ENCODE measurements at regions not wholly inside any gene's neighbourhood (a gene's known extent, or its start where the extent isn't known, plus 50 kb on each side); places are given as distances from the start of the nearest gene placed in this dataset.
"Not testable (repeated sequence)": the region's sequence is repeated elsewhere in the genome, so short reads cannot be mapped to it uniquely, and the experiment has no call there.

GRCh38 chr9:90741036-90741435, 60.6 kb upstream of the SYK start:
- no peak for DNase-seq (ENCODE audit: extremely low read depth in 1 of 11, low read depth in 9 of 11, low spot score in 4 of 11)

DNA sequence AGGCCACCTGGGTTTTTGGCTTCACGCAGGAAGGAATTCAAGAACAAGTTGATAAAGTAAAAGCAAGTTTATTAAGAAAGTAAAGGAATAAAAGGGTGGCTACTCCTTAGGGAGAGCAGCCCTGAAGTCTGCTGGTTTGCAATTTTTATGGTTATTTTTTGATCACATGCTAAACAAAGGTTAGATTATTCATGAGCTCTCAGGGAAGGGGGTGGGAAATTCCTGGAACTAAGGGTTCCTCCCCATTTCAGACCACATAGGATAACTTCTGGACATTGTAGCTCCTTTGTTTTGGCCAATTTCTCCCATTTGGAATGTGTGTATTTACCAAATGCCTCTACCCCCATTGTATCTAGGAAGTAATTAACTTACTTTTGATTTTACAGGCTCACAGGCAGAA, 63.9 kb upstream of the SYK start:
- DNase-seq (ENCODE audit: extremely low read depth in 1 of 11, low read depth in 9 of 11, low spot score in 4 of 11) = no peak

- no peak for DNase-seq (ENCODE audit: extremely low read depth in 1 of 11, low read depth in 9 of 11, low spot score in 4 of 11)
These were observed 65.7 kb upstream of the SYK start for GRCh38 chr9:90735952-90736351.

- no peak for DNase-seq (ENCODE audit: extremely low read depth in 1 of 11, low read depth in 9 of 11, low spot score in 4 of 11)
These were observed 67.0 kb upstream of the SYK start for GRCh38 chr9:90734631-90735030.

- DNase-seq (ENCODE audit: extremely low read depth in 1 of 11, low read depth in 9 of 11, low spot score in 4 of 11) = no peak
These were observed 72.3 kb upstream of the SYK start for GRCh38 chr9:90729351-90729750.

GRCh38 chr9:90727488-90727887, 74.1 kb upstream of the SYK start:
- no peak for DNase-seq (ENCODE audit: extremely low read depth in 1 of 11, low read depth in 9 of 11, low spot score in 4 of 11)

DNA sequence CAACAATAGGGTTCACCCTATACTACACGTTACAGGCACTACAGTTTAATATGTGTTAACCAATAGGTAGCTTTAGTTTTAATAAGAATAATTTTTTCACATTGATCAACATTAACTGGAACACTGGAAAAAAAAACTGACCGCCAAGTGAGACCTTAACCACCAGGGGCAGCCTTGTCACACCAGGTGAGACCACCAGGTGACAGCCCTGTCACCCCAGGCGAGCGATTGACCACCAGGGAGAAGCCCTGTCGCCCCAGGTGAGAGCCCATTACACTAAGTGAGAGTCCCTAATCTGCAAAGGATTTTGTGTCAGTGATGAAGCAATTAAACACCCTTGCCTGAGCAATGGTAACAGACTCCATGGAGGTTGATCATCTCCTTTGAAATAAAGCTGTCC, 75.4 kb upstream of the SYK start:
- DNase-seq (ENCODE audit: extremely low read depth in 1 of 11, low read depth in 9 of 11, low spot score in 4 of 11) = no peak

- DNase-seq (ENCODE audit: extremely low read depth in 1 of 11, low read depth in 9 of 11, low spot score in 4 of 11) = no peak
These were observed 76.7 kb upstream of the SYK start for GRCh38 chr9:90724880-90725279.

- DNase-seq (ENCODE audit: extremely low read depth in 1 of 11, low read depth in 9 of 11, low spot score in 4 of 11) = no peak
These were observed 77.5 kb upstream of the SYK start for GRCh38 chr9:90724112-90724511.

- DNase-seq (ENCODE audit: extremely low read depth in 1 of 11, low read depth in 9 of 11, low spot score in 4 of 11) = peak in 9 of 11 donors; percentile 11 to 33 (median 27)
These were observed 79.4 kb upstream of the DIRAS2 start for GRCh38 chr9:90722071-90722470.

- no peak for DNase-seq (ENCODE audit: extremely low read depth in 1 of 11, low read depth in 9 of 11, low spot score in 4 of 11)
These were observed 78.1 kb upstream of the DIRAS2 start for GRCh38 chr9:90720621-90721265.

GRCh38 chr9:90706230-90706629, 63.6 kb upstream of the DIRAS2 start:
- DNase-seq (ENCODE audit: extremely low read depth in 1 of 11, low read depth in 9 of 11, low spot score in 4 of 11) = no peak

DNA sequence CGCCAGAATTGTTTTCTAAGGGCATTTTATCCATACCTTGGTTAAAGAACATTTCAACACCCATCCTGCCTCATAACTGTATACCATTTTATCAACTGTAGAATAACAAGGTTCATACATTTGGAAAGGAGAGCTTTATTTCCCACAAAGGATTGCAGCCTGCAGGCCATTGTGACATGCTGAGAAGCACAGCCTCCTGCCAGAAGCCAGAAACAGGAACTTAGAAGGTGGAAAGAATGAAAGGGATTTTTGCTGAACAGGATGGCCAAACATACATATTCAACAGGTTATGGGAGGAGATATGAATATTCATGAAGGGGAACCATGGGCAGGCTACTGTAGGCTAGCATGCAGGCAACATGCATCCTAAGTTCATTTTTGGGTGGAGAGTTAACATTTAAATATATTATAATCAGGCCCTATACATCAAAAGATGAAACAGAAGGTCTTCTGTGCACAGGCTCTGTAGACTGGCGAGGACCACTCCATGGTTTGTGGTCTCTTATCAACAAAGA, 59.9 kb upstream of the DIRAS2 start:
- no peak for DNase-seq (ENCODE audit: extremely low read depth in 1 of 11, low read depth in 9 of 11, low spot score in 4 of 11)

DNA sequence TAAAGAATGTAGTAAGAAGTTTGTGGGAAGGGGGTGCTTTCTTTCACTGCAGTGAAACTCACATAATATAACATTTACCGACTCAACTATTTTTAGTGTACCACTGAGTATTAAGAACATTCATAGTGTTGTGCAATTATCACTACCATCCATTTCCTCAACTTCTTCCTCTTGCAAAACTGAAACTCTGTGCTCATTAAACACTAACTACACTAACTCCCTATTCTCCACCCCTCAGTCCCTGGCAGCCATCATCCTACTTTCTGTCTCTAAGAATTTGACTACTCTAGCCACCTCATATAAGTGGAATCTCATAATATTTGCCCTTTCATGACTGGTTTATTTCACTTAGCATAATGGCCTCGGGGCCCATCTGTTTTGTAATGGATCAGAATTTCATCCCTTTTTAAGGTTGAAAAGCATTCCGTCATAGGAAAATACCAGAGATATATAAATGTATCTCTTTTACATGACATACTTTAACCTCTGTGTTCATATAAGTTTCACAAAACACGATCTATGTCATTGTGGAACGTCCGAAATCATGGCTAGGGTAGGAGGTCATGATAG, 56.3 kb upstream of the DIRAS2 start:
- DNase-seq (ENCODE audit: extremely low read depth in 1 of 11, low read depth in 9 of 11, low spot score in 4 of 11) = no peak

DNA sequence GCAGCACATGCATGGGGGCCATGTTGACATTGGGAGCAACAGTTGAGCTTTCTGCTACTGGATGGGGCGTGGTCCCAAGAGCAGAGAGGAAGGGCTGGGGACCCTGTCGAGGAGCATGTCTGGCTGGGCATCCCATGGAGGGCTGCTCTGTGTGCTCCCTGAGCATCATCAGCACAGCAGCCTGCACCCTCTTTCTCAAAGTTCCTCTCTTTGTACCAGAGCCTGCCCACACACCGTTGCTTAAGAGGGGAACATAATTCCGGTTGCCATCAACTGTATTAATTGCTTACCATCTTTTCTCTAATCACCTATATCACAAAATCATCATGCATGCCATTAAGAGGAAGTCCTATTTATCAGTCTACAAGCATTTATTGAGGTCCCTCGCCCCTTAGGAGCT, 55.2 kb upstream of the DIRAS2 start:
- no peak for DNase-seq (ENCODE audit: extremely low read depth in 1 of 11, low read depth in 9 of 11, low spot score in 4 of 11)

GRCh38 chr9:90694187-90694586, 51.6 kb upstream of the DIRAS2 start:
- DNase-seq (ENCODE audit: extremely low read depth in 1 of 11, low read depth in 9 of 11, low spot score in 4 of 11) = not testable (repeated sequence)
